ACC112 (cell line): ENCODE measurements at regions not wholly inside any gene's neighbourhood (a gene's known extent, or its start where the extent isn't known, plus 50 kb on each side); places are given as distances from the start of the nearest gene placed in this dataset.

Experiments used
- H2AFZ ChIP-seq: fragments of 200-600 bp; sonication (generic); one replicate; pipeline ENCODE4 v1.6.0; 2017; ENCODE audit warnings: antibody characterized with exemption, low read length; ENCODE audit not compliant: unreplicated experiment
- H3K27ac ChIP-seq: fragments of 200-600 bp; sonication (generic); 2 replicates; pipeline ENCODE4 v1.5.1; 2014; ENCODE audit warnings: low read depth, mild to moderate bottlenecking, antibody characterized with exemption, low read length, moderate library complexity
- H3K27me3 ChIP-seq: fragments of 200-600 bp; sonication (generic); 2 replicates; pipeline ENCODE4 v1.6.1; 2014; ENCODE audit warnings: mild to moderate bottlenecking, antibody characterized with exemption, low read length, moderate library complexity, mixed read lengths; ENCODE audit not compliant: insufficient read depth
- H3K36me3 ChIP-seq: fragments of 200-600 bp; sonication (generic); 2 replicates; pipeline ENCODE4 v1.6.1; 2016; ENCODE audit warnings: mild to moderate bottlenecking, antibody characterized with exemption, low read length, moderate library complexity, mixed read lengths; ENCODE audit not compliant: insufficient read depth
- H3K4me1 ChIP-seq: fragments of 200-600 bp; sonication (generic); one replicate; pipeline ENCODE4 v1.6.1; 2016; ENCODE audit warnings: low read length, mixed read lengths; ENCODE audit not compliant: insufficient read depth, unreplicated experiment, control insufficient read depth
- H3K4me3 ChIP-seq: fragments of 200-600 bp; sonication (generic); 2 replicates; pipeline ENCODE4 v1.5.1; 2014; ENCODE audit warnings: mild to moderate bottlenecking, low read depth, low read length
- H3K79me2 ChIP-seq: fragments of 200-600 bp; sonication (generic); one replicate; pipeline ENCODE4 v1.6.0; 2016; ENCODE audit warnings: low read length; ENCODE audit not compliant: control insufficient read depth, unreplicated experiment, insufficient read depth

DNA sequence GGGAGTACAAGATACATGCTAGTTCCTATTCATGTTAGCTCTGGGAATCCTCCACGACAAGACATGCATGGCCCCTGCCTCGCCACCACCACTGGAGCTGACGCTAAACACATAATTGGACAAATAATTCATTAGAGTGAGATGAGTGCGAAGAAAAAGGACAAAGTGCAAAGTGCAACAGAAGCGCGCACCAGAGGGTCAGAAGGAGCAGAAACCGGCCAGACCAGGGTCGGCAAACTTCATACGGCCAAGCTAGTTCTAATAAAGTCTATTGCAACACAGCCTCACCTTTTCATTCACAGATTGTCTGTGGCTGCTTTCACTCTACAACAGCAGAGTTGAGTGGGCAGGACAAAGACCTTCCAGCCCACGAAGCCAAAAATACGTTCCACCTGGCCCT, 266.1 kb upstream of the KLHL29 start:
- Histone ChIP-seq H3K36me3 (no peaks in the 10 kb centered on the region), H2AFZ (no peak overlapping the region), H3K4me1 (no peaks in the 10 kb centered on the region), H3K4me3 (no peak overlapping the region), H3K27me3 (no peaks in the 10 kb centered on the region), H3K27ac (no peak overlapping the region), H3K79me2 (no peaks in the 10 kb centered on the region)

DNA sequence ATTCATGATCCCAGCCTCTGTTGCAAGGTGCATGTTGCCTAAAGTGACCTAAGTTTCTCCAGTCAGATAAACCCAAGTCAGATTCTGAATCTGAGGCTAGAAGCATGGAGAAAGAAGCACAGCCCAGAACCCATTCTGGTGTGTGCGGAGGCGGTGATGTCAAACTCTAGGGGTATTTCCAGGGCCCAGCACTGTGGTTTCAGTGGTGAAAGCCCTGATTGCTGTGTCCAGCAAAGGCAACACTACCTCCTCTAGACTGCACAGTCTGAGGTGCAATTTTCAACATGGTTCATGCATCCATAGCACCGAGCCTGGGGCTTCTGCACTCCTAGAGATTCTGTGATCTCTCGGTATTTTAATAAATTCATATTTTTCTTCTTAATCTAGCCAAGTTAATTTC, 264.8 kb upstream of the KLHL29 start:
- H3K79me2 ChIP-seq, result no peaks in the 10 kb centered on the region
- H3K27ac ChIP-seq, result no peak overlapping the region
- no peaks in the 10 kb centered on the region for H3K27me3 ChIP-seq
- H2AFZ ChIP-seq, result no peak overlapping the region
- no peak overlapping the region for H3K4me3 ChIP-seq
- H3K4me1 ChIP-seq, result no peaks in the 10 kb centered on the region
- no peaks in the 10 kb centered on the region for H3K36me3 ChIP-seq

DNA sequence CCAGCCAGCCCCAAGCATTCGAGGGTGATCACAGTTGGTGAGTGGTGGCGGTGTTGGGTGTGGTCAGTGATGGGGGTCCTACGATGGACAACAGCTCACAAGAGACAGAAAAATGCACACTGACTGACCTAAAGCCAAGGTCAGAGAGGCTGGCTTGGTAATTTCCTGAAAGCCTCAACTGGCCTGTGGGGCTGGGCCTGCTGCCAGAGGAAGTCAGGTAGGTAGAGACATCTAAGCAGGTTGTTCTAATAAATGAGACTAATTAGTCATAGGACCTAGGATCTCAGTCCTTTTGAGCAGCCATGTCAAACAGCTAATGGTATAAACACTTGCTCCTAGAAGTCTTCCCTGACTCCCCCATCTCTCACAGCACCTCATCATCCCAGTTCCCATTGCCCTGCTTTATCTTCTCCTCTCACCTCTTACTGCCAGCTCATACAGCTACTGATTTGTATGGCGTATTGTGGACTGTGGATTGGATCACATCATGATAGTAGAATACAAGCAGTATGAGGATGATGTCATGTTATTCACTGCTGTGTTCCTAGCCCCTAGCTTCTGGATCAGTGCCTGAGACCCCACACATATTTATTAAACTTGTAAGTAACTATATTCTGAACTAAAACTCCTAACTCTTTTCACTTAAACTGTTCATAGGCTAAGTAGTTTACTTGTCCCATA, 262.9 kb upstream of the KLHL29 start:
- Histone ChIP-seq H3K79me2 (no peaks in the 10 kb centered on the region), H3K27ac (no peak overlapping the region), H3K27me3 (no peaks in the 10 kb centered on the region), H3K4me1 (no peaks in the 10 kb centered on the region), H2AFZ (no peak overlapping the region), H3K36me3 (no peaks in the 10 kb centered on the region), H3K4me3 (no peak overlapping the region)

- Histone ChIP-seq H3K4me1 (no peaks in the 10 kb centered on the region), H3K27ac (no peak overlapping the region), H2AFZ (no peak overlapping the region), H3K36me3 (no peaks in the 10 kb centered on the region), H3K4me3 (no peak overlapping the region), H3K27me3 (no peaks in the 10 kb centered on the region), H3K79me2 (no peaks in the 10 kb centered on the region)
These were observed 262.2 kb upstream of the KLHL29 start for GRCh38 chr2:23122681-23123215.

- Histone ChIP-seq H3K4me3 (no peak overlapping the region), H3K27me3 (no peaks in the 10 kb centered on the region)
These were observed 261.3 kb upstream of the KLHL29 start for GRCh38 chr2:23123686-23124085.

DNA sequence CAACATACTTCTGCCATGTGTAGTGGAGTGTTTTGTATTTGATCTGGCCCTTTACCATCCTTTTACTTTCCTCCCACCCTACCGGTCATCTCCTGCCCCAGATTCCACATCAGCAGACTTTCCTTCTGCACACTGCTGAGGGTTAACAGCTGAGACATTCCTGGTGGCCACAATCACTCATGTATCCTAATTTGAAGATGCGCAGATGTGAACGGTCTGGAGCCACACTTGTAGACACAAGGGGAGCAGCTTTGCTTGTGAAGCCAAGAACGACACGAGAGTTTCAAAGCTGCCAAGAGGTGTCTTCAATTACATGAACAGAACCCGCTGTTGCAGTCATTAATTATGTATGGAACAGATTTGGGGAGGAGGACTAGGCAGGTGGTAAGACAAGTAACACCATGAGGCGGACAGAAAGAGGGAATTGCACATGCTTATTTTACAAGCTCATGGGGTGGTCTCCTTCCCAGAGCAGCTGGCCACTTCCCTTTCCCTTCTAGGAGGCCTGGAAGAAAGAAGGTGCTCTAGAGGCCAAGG, 260.7 kb upstream of the KLHL29 start:
- no peaks in the 10 kb centered on the region for H3K4me1 ChIP-seq
- H3K27ac ChIP-seq, result no peak overlapping the region
- no peaks in the 10 kb centered on the region for H3K27me3 ChIP-seq

More at GRCh38 chr2:23123686-23124085, 261.3 kb upstream of the KLHL29 start:
- Histone ChIP-seq H3K27ac (no peak overlapping the region), H3K36me3 (no peaks in the 10 kb centered on the region), H3K79me2 (no peaks in the 10 kb centered on the region), H3K4me1 (no peaks in the 10 kb centered on the region), H2AFZ (no peak overlapping the region)

GRCh38 chr2:23127465-23127864, 257.5 kb upstream of the KLHL29 start:
- H3K27ac ChIP-seq, result no peak overlapping the region
- H3K79me2 ChIP-seq, result no peaks in the 10 kb centered on the region
- H3K4me1 ChIP-seq, result no peaks in the 10 kb centered on the region
- H2AFZ ChIP-seq, result no peak overlapping the region
- no peaks in the 10 kb centered on the region for H3K36me3 ChIP-seq
- H3K4me3 ChIP-seq, result no peak overlapping the region
- H3K27me3 ChIP-seq, result no peaks in the 10 kb centered on the region

More for the DNA sequence above, 260.7 kb upstream of the KLHL29 start:
- no peak overlapping the region for H2AFZ ChIP-seq
- no peak overlapping the region for H3K4me3 ChIP-seq
- H3K79me2 ChIP-seq, result no peaks in the 10 kb centered on the region
- H3K36me3 ChIP-seq, result no peaks in the 10 kb centered on the region

GRCh38 chr2:23128684-23129292, 256.2 kb upstream of the KLHL29 start:
- H3K4me1 ChIP-seq, result no peaks in the 10 kb centered on the region
- H3K4me3 ChIP-seq, result no peak overlapping the region
- H3K27me3 ChIP-seq, result no peaks in the 10 kb centered on the region
- no peaks in the 10 kb centered on the region for H3K79me2 ChIP-seq
- no peak overlapping the region for H3K27ac ChIP-seq
- no peak overlapping the region for H2AFZ ChIP-seq
- H3K36me3 ChIP-seq, result no peaks in the 10 kb centered on the region

GRCh38 chr2:23131066-23131575, 253.9 kb upstream of the KLHL29 start:
- Histone ChIP-seq H3K4me1 (no peaks in the 10 kb centered on the region), H3K79me2 (no peaks in the 10 kb centered on the region), H3K27me3 (no peaks in the 10 kb centered on the region), H3K4me3 (no peak overlapping the region), H3K36me3 (no peaks in the 10 kb centered on the region), H3K27ac (no peak overlapping the region), H2AFZ (no peak overlapping the region)

- H3K27ac ChIP-seq, result no peak overlapping the region
- H3K4me1 ChIP-seq, result no peaks in the 10 kb centered on the region
- H3K36me3 ChIP-seq, result no peaks in the 10 kb centered on the region
- no peak overlapping the region for H3K4me3 ChIP-seq
- no peaks in the 10 kb centered on the region for H3K79me2 ChIP-seq
- H2AFZ ChIP-seq, result no peak overlapping the region
- H3K27me3 ChIP-seq, result no peaks in the 10 kb centered on the region
These were observed 253.0 kb upstream of the KLHL29 start for GRCh38 chr2:23132000-23132399.
